Small intestine (tissue), 7 donors: ENCODE measurements at regions not wholly inside any gene's neighbourhood (a gene's known extent, or its start where the extent isn't known, plus 50 kb on each side); places are given as distances from the start of the nearest gene placed in this dataset.

Source experiments
- DNase-seq, 2 donors: peaks; one replicate each; pipeline versions ENCODE4 v3.0.0 to v3.0.0-alpha.2; 2013
- FAIRE-seq: peaks from 2 replicates; lab custom pipeline; 2012; peaks lifted over from hg19 to GRCh38; lab: Jason Lieb, UNC
- H3K27ac ChIP-seq, 3 donors: one replicate each; pipeline ENCODE4 v1.5.1; 2013; ENCODE audit warnings: low read length in 2 of 3, mild to moderate bottlenecking in 2 of 3, control low read depth in 1 of 3, inconsistent platforms in 1 of 3, low read depth in 1 of 3, moderate library complexity in 1 of 3
- H3K27me3 ChIP-seq, 3 donors: one replicate each; pipeline ENCODE4 v1.6.1; 2013; ENCODE audit warnings: low read length in 3 of 3, inconsistent platforms in 1 of 3; ENCODE audit not compliant: control insufficient read depth in 3 of 3, insufficient read depth in 3 of 3
- H3K36me3 ChIP-seq, 3 donors: one replicate each; pipeline ENCODE4 v1.6.1; 2013; ENCODE audit warnings: low read length in 3 of 3, inconsistent platforms in 1 of 3, low read depth in 1 of 3, mild to moderate bottlenecking in 1 of 3, moderate library complexity in 1 of 3; ENCODE audit not compliant: control insufficient read depth in 3 of 3, insufficient read depth in 2 of 3
- H3K4me1 ChIP-seq, 3 donors: one replicate each; pipeline ENCODE4 v1.6.1; 2013; ENCODE audit warnings: low read length in 2 of 3, inconsistent platforms in 1 of 3, low read depth in 1 of 3, mild to moderate bottlenecking in 1 of 3, moderate library complexity in 1 of 3; ENCODE audit not compliant: control insufficient read depth in 3 of 3, insufficient read depth in 2 of 3
- H3K4me3 ChIP-seq, 3 donors: one replicate each; pipeline ENCODE4 v1.5.1; 2013; ENCODE audit warnings: low read length in 3 of 3, control low read depth in 1 of 3, inconsistent platforms in 1 of 3, low read depth in 1 of 3, mild to moderate bottlenecking in 1 of 3, moderate library complexity in 1 of 3
- H3K9me3 ChIP-seq, 2 donors: one replicate each; pipeline ENCODE4 v1.6.1; 2013; ENCODE audit warnings: low read depth in 1 of 2, low read length in 1 of 2; ENCODE audit not compliant: control insufficient read depth in 2 of 2, insufficient read depth in 1 of 2
- WGBS, 3 donors: extraction: QIAGEN DNeasy Blood & Tissue Kit; methylation state at CpG; one replicate each; pipeline ENCODE4 v1.1.7; 2013; 5-methylcytosine and 5-hydroxymethylcytosine counted together
- donor health status: healthy with polysubstance abuse.
- donor health status: control.
- donor health status: control.
- donor health status: Bipolar disorder and iron deficiency.
- donor health status: healthy.

- H3K27me3 ChIP-seq, result peaks cover 0 to 6% (median 0%) of the 10 kb centered on the region in 3 donors
- FAIRE-seq (no peak), DNase-seq (no peak)
- H3K9me3 ChIP-seq, result no peaks in the 10 kb centered on the region
- WGBS, 3 donors, result 53 to 70% (median 58%) methylated on average over 3 of the region's 3 CpGs
- H3K4me3 ChIP-seq, result no peak overlapping the region
- no peak overlapping the region for H3K27ac ChIP-seq
- H3K4me1 ChIP-seq, result peaks cover 0 to 17% (median 0%) of the 10 kb centered on the region in 3 donors
- H3K36me3 ChIP-seq, result no peaks in the 10 kb centered on the region
These were observed 63.0 kb downstream of the HES1 start for GRCh38 chr3:194198938-194199337.

GRCh38 chr3:194200422-194201081 lies 64.6 kb downstream of the HES1 start:
- FAIRE-seq (no peak), DNase-seq (no peak)
- Histone ChIP-seq H3K4me1 (peaks cover 0 to 20% (median 0%) of the 10 kb centered on the region in 3 donors), H3K27ac (no peak overlapping the region), H3K9me3 (no peaks in the 10 kb centered on the region), H3K4me3 (no peak overlapping the region), H3K36me3 (no peaks in the 10 kb centered on the region), H3K27me3 (peaks cover 0 to 12% (median 2%) of the 10 kb centered on the region in 3 donors)
- whole genome bisulfite sequencing, 3 donors, result 84 to 91% (median 90%) methylated on average over 6 of the region's 6 CpGs

DNA sequence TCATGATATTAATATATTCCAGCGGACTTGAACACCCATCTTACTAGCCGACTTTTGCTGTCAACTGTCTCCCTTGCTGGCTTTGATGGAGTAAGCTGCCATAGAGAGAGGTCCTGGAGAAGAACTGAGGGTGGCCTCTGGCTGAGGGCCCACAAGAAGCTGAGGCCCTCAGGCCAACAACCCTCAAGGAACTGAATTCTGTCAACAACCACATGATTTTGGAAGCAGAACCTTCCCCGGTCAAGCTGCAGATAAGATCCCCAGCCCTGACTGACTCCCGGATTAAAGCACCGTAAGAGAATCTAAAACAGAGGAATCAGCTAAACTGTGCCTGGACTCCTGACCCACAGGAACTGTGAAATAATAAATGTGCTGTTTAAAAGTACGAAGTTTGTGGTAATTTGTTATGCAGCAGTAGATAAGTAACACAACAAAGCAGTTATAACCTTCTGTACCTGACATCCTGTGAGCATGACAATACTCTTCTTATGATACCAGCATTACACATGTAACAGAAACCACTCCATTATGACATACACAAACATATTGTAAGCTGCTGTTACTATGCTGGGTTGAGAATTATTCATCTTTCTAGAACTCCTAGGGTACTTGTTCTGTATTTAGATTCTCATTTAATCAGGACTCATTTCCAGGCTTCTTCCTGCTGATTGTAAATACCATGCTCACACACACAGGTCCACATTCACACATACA lies 66.2 kb downstream of the HES1 start:
- DNase-seq (peak in 1 of 2 donors; percentile 75), FAIRE-seq (no peak)
- H3K4me3 ChIP-seq, result no peak overlapping the region
- H3K4me1 ChIP-seq, result peaks cover 0 to 20% (median 0%) of the 10 kb centered on the region in 3 donors
- 56 to 72% (median 62%) methylated on average over 6 of the region's 6 CpGs for WGBS, 3 donors
- no peaks in the 10 kb centered on the region for H3K36me3 ChIP-seq
- H3K27ac ChIP-seq, result peak overlapping the region in 1 of 3 donors; percentile 36
- H3K27me3 ChIP-seq, result peaks cover 0 to 12% (median 2%) of the 10 kb centered on the region in 3 donors
- no peaks in the 10 kb centered on the region for H3K9me3 ChIP-seq

GRCh38 chr3:194203482-194204041 lies 67.6 kb downstream of the HES1 start:
- 47 to 65% (median 53%) methylated on average over 11 of the region's 11 CpGs for WGBS, 3 donors
- Histone ChIP-seq H3K4me3 (peak overlapping the region in 2 of 3 donors; percentile 26 to 39), H3K4me1 (peaks cover 0 to 20% (median 0%) of the 10 kb centered on the region in 3 donors), H3K27me3 (peaks cover 0 to 12% (median 2%) of the 10 kb centered on the region in 3 donors), H3K27ac (no peak overlapping the region), H3K9me3 (no peaks in the 10 kb centered on the region), H3K36me3 (no peaks in the 10 kb centered on the region)
- FAIRE-seq (no peak), DNase-seq (peak in 1 of 2 donors; percentile 20)

DNA sequence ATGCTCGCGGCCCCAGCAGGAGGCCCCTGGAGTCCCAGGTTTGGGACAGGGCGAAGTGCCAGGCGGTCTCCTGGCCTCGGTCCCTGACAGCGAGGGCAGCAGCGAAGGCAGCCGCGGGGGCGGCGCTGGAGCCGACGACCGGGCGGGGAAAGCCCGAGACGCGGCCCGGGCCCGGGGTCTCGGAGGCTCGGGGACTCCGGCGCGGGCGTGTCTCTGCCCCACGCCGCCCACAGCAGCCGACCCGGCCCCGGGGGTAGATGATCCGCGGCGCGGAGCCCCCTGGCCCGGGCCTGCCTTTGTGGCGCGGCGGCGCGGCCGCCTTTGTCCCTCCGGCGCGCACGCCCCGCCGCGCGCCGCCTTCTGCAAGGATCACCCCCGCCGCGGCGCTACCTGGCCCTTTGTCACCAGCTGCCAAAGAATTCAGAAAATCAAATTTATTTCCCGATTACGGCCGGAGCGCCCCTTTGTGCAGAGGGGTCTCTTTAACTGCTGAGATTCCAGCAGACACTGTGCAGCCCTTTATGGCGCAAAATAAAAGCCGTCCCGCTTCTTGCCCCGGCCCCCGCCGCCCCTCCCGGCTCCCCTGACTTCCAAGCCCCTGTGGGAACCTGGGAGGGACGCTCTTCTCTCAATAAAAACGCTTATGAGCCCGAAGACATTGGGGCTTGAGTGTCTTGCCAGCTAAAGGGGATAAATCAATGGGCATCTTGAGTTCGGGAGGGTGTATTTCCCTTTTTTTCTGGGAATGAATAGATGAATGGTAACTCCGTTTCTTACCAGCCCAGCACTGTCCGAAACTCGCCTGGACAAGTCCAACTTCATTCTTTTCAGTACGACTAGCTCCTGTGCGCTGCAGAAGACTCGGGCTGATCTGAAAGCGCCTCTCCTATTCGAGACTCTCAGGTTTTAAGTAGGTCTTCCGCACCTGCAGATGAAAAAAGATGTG lies 68.4 kb downstream of the HES1 start:
- no peaks in the 10 kb centered on the region for H3K36me3 ChIP-seq
- FAIRE-seq, result no peak
- H3K4me3 ChIP-seq, result peak overlapping the region in 2 of 3 donors; percentile 31 to 39
- H3K9me3 ChIP-seq, result no peaks in the 10 kb centered on the region
- H3K27ac ChIP-seq, result no peak overlapping the region
- WGBS, 3 donors, result 13 to 26% (median 22%) methylated on average over 47 to 79 of the region's 79 CpGs
- H3K4me1 ChIP-seq, result peaks cover 0 to 20% (median 0%) of the 10 kb centered on the region in 3 donors
- peak in 1 of 2 donors; percentile 54 for DNase-seq
- peaks cover 0 to 12% (median 2%) of the 10 kb centered on the region in 3 donors for H3K27me3 ChIP-seq

DNA sequence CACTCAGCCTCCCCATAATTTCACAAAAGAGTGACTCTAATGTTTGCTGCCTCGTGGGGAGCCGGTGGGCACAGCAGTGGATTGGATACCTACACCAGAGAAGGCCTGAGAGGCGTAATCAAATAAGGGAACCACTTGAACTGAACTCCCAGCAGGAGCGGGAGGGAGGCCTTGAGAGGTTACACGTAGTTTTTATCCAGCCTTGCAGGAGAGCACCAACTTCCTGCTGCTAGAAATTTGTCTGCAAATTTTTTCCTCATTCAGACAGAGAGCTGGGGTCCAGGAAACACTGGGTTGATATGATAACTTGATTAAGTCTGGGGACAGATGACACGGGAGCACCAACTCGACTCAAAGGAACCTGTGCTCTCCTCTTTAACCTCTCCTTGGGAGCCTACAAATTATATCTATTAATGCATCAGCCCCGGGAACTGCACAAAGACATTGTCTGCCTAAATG lies 69.8 kb downstream of the HES1 start:
- FAIRE-seq, result no peak
- no peak overlapping the region for H3K27ac ChIP-seq

DNA sequence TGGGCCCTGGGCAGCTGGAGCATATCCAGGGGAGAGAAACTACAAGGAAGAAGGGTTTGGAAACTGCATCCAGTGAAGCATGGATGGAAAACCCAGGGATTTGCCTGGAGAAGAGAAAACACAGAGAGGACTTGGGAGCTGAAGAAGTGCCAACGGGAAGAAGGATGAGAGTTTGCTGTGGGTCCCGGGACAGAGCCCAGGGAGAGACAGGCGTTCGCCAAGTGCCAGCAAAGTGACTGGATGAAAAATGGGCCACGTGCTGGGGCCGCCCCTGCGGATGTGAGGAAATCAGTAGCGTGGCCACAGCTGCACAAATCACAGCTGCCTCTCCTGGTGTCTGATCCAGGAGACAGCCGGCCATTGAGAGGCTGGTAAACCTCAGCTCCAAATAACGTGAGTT lies 70.4 kb downstream of the HES1 start:
- H3K36me3 ChIP-seq, result no peaks in the 10 kb centered on the region
- no peak overlapping the region for H3K27ac ChIP-seq
- H3K9me3 ChIP-seq, result no peaks in the 10 kb centered on the region
- H3K4me3 ChIP-seq, result no peak overlapping the region
- peaks cover 0 to 20% (median 0%) of the 10 kb centered on the region in 3 donors for H3K4me1 ChIP-seq
- peaks cover 0 to 12% (median 2%) of the 10 kb centered on the region in 3 donors for H3K27me3 ChIP-seq
- DNase-seq, result no peak
- WGBS, 3 donors, result 50 to 80% (median 79%) methylated on average over 10 of the region's 10 CpGs
- FAIRE-seq, result no peak

More for the DNA sequence above, 69.8 kb downstream of the HES1 start:
- no peak overlapping the region for H3K4me3 ChIP-seq
- no peak for DNase-seq
- H3K27me3 ChIP-seq, result peaks cover 0 to 12% (median 2%) of the 10 kb centered on the region in 3 donors
- no peaks in the 10 kb centered on the region for H3K9me3 ChIP-seq
- 66 to 78% (median 76%) methylated on average over 8 of the region's 8 CpGs for WGBS, 3 donors
- H3K4me1 ChIP-seq, result peaks cover 0 to 20% (median 0%) of the 10 kb centered on the region in 3 donors
- H3K36me3 ChIP-seq, result no peaks in the 10 kb centered on the region
